Spinal cord (tissue), 9 donors: ENCODE measurements at regions not wholly inside any gene's neighbourhood (a gene's known extent, or its start where the extent isn't known, plus 50 kb on each side); places are given as distances from the start of the nearest gene placed in this dataset.
A peak's percentile ranks its signal among the peaks of the same experiment; 100 is the strongest.
"Not testable (repeated sequence)": the region's sequence is repeated elsewhere in the genome, so short reads cannot be mapped to it uniquely, and the experiment has no call there.

Experiments used
- DNase-seq, 6 donors: peaks; one replicate each; pipeline versions ENCODE4 v3.0.0 to v3.0.0-alpha.2; 2013 to 2015; ENCODE audit warnings: low spot score in 6 of 6, low read depth in 4 of 6
- H3K27ac ChIP-seq: one replicate; pipeline ENCODE4 v1.5.1; 2013; ENCODE audit warnings: low read depth, low read length, control low read depth
- H3K27me3 ChIP-seq: one replicate; pipeline ENCODE4 v1.6.1; 2013; ENCODE audit warnings: low read length; ENCODE audit not compliant: control insufficient read depth, insufficient read depth
- H3K36me3 ChIP-seq: one replicate; pipeline ENCODE4 v1.6.1; 2013; ENCODE audit warnings: low read length; ENCODE audit not compliant: control insufficient read depth, insufficient read depth
- H3K4me1 ChIP-seq: one replicate; pipeline ENCODE4 v1.6.1; 2013; ENCODE audit warnings: low read length; ENCODE audit not compliant: control insufficient read depth, insufficient read depth
- H3K4me3 ChIP-seq: one replicate; pipeline ENCODE4 v1.5.1; 2013; ENCODE audit warnings: low read depth, low read length, control low read depth
- H3K9me3 ChIP-seq: one replicate; pipeline ENCODE4 v1.6.1; 2013; ENCODE audit warnings: low read length; ENCODE audit not compliant: control insufficient read depth, insufficient read depth
- WGBS: methylation state at CpG from one replicate; pipeline ENCODE4 v1.1.5; 2013; ENCODE audit warnings: missing lambda C conversion rate; ENCODE audit not compliant: insufficient coverage; 5-methylcytosine and 5-hydroxymethylcytosine counted together
- donor health status: healthy.

GRCh38 chr4:187671521-187671920, 324.1 kb upstream of the ZFP42 start:
- WGBS = 100% methylated on average over 3 of the region's 13 CpGs
- not testable (repeated sequence) for H3K9me3 ChIP-seq, H3K27me3 ChIP-seq, H3K27ac ChIP-seq, DNase-seq, H3K36me3 ChIP-seq, H3K4me3 ChIP-seq, H3K4me1 ChIP-seq

- WGBS = no CpG with 5 or more reads among the region's 12 CpGs
- DNase-seq, H3K4me1 ChIP-seq: not testable (repeated sequence)
Observed at GRCh38 chr4:187671958-187672357, 323.6 kb upstream of the ZFP42 start.

GRCh38 chr4:187672526-187672925, 323.0 kb upstream of the ZFP42 start:
- 100% methylated on average over 6 of the region's 12 CpGs for WGBS

More at GRCh38 chr4:187671958-187672357, 323.6 kb upstream of the ZFP42 start:
- H3K27ac ChIP-seq, H3K4me3 ChIP-seq, H3K9me3 ChIP-seq, H3K27me3 ChIP-seq, H3K36me3 ChIP-seq: not testable (repeated sequence)

GRCh38 chr4:187679450-187679849, 316.1 kb upstream of the ZFP42 start:
- Histone ChIP-seq H3K36me3 (no peaks in the 10 kb centered on the region), H3K4me1 (no peaks in the 10 kb centered on the region), H3K27me3 (no peaks in the 10 kb centered on the region), H3K27ac (no peak overlapping the region), H3K9me3 (no peaks in the 10 kb centered on the region), H3K4me3 (no peak overlapping the region)
- DNase-seq = no peak
- no CpG with 5 or more reads among the region's 2 CpGs for WGBS

More at GRCh38 chr4:187672526-187672925, 323.0 kb upstream of the ZFP42 start:
- not testable (repeated sequence) for H3K9me3 ChIP-seq, H3K27ac ChIP-seq, H3K36me3 ChIP-seq, H3K27me3 ChIP-seq, DNase-seq, H3K4me1 ChIP-seq, H3K4me3 ChIP-seq

- H3K27ac ChIP-seq = no peak overlapping the region
- H3K27me3 ChIP-seq = no peaks in the 10 kb centered on the region
- no peak overlapping the region for H3K4me3 ChIP-seq
- H3K9me3 ChIP-seq = no peaks in the 10 kb centered on the region
- WGBS = 95% methylated on average over 2 of the region's 6 CpGs
- H3K36me3 ChIP-seq = no peaks in the 10 kb centered on the region
- DNase-seq = no peak
- H3K4me1 ChIP-seq = no peaks in the 10 kb centered on the region
Observed at GRCh38 chr4:187685247-187685646, 310.3 kb upstream of the ZFP42 start.

- DNase-seq = no peak
- no peaks in the 10 kb centered on the region for H3K36me3 ChIP-seq
- WGBS = no CpG with 5 or more reads among the region's 4 CpGs
- H3K27ac ChIP-seq = no peak overlapping the region
- H3K4me1 ChIP-seq = no peaks in the 10 kb centered on the region
- no peak overlapping the region for H3K4me3 ChIP-seq
- no peaks in the 10 kb centered on the region for H3K9me3 ChIP-seq
- H3K27me3 ChIP-seq = no peaks in the 10 kb centered on the region
Observed at GRCh38 chr4:187687697-187688096, 307.9 kb upstream of the ZFP42 start.

- H3K27me3 ChIP-seq = no peaks in the 10 kb centered on the region
- H3K4me1 ChIP-seq = no peaks in the 10 kb centered on the region
- H3K36me3 ChIP-seq = no peaks in the 10 kb centered on the region
- H3K9me3 ChIP-seq = no peaks in the 10 kb centered on the region
- DNase-seq = no peak
- no peak overlapping the region for H3K4me3 ChIP-seq
- no peak overlapping the region for H3K27ac ChIP-seq
- no CpG with 5 or more reads among the region's 6 CpGs for WGBS
Observed at GRCh38 chr4:187692626-187693025, 302.9 kb upstream of the ZFP42 start.

- not testable (repeated sequence) for DNase-seq, H3K27me3 ChIP-seq, H3K36me3 ChIP-seq, H3K4me1 ChIP-seq, H3K9me3 ChIP-seq, H3K27ac ChIP-seq, H3K4me3 ChIP-seq
- WGBS = 100% methylated on average over 2 of the region's 3 CpGs
Observed at GRCh38 chr4:187695531-187695930, 300.0 kb upstream of the ZFP42 start.

- Histone ChIP-seq H3K9me3 (peaks cover 2% of the 10 kb centered on the region), H3K36me3 (no peaks in the 10 kb centered on the region), H3K4me1 (no peaks in the 10 kb centered on the region), H3K27ac (no peak overlapping the region), H3K4me3 (no peak overlapping the region), H3K27me3 (no peaks in the 10 kb centered on the region)
- DNase-seq = no peak
- 93% methylated on average over 3 of the region's 3 CpGs for WGBS
Observed at GRCh38 chr4:187711586-187711985, 284.0 kb upstream of the ZFP42 start.

GRCh38 chr4:187714957-187715356, 280.6 kb upstream of the ZFP42 start:
- H3K27ac ChIP-seq = no peak overlapping the region
- 80% methylated on average over 5 of the region's 5 CpGs for WGBS
- peak in 1 of 6 donors; percentile 60 for DNase-seq

More at GRCh38 chr4:187714957-187715356, 280.6 kb upstream of the ZFP42 start:
- Histone ChIP-seq H3K36me3 (no peaks in the 10 kb centered on the region), H3K9me3 (no peaks in the 10 kb centered on the region), H3K4me1 (no peaks in the 10 kb centered on the region), H3K4me3 (no peak overlapping the region), H3K27me3 (no peaks in the 10 kb centered on the region)
